GM23338 (cell line): ENCODE measurements at regions not wholly inside any gene's neighbourhood (a gene's known extent, or its start where the extent isn't known, plus 50 kb on each side); places are given as distances from the start of the nearest gene placed in this dataset.

Experiments used
- EZH2phosphoT487 ChIP-seq: fragments of 200-600 bp; sonication (generic); IDR thresholded peaks from one replicate; pipeline ENCODE4 v1.8.1; 2018; ENCODE audit warnings: antibody characterized with exemption; ENCODE audit not compliant: unreplicated experiment
- TF ChIP-seq, protein P1 (sequence below): IDR thresholded peaks from one replicate; pipeline ENCODE4 v1.6.1; 2018; ENCODE audit warnings: antibody characterized with exemption; ENCODE audit not compliant: unreplicated experiment
- TF ChIP-seq, protein P2 (sequence below), 2 experiments: fragments of 200-600 bp in 1 of 2; sonication (generic) in 1 of 2; conservative IDR thresholded peaks; 2 replicates each; pipeline versions ENCODE4 v1.5.1 to v1.6.1; 2016 to 2017; ENCODE audit warnings: antibody characterized with exemption in 2 of 2, low read depth in 2 of 2, mild to moderate bottlenecking in 2 of 2, moderate library complexity in 1 of 2

- TF ChIP-seq, protein P1, sequence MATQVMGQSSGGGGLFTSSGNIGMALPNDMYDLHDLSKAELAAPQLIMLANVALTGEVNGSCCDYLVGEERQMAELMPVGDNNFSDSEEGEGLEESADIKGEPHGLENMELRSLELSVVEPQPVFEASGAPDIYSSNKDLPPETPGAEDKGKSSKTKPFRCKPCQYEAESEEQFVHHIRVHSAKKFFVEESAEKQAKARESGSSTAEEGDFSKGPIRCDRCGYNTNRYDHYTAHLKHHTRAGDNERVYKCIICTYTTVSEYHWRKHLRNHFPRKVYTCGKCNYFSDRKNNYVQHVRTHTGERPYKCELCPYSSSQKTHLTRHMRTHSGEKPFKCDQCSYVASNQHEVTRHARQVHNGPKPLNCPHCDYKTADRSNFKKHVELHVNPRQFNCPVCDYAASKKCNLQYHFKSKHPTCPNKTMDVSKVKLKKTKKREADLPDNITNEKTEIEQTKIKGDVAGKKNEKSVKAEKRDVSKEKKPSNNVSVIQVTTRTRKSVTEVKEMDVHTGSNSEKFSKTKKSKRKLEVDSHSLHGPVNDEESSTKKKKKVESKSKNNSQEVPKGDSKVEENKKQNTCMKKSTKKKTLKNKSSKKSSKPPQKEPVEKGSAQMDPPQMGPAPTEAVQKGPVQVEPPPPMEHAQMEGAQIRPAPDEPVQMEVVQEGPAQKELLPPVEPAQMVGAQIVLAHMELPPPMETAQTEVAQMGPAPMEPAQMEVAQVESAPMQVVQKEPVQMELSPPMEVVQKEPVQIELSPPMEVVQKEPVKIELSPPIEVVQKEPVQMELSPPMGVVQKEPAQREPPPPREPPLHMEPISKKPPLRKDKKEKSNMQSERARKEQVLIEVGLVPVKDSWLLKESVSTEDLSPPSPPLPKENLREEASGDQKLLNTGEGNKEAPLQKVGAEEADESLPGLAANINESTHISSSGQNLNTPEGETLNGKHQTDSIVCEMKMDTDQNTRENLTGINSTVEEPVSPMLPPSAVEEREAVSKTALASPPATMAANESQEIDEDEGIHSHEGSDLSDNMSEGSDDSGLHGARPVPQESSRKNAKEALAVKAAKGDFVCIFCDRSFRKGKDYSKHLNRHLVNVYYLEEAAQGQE: no peak
- no peak for TF ChIP-seq EZH2phosphoT487
- TF ChIP-seq, protein P2, sequence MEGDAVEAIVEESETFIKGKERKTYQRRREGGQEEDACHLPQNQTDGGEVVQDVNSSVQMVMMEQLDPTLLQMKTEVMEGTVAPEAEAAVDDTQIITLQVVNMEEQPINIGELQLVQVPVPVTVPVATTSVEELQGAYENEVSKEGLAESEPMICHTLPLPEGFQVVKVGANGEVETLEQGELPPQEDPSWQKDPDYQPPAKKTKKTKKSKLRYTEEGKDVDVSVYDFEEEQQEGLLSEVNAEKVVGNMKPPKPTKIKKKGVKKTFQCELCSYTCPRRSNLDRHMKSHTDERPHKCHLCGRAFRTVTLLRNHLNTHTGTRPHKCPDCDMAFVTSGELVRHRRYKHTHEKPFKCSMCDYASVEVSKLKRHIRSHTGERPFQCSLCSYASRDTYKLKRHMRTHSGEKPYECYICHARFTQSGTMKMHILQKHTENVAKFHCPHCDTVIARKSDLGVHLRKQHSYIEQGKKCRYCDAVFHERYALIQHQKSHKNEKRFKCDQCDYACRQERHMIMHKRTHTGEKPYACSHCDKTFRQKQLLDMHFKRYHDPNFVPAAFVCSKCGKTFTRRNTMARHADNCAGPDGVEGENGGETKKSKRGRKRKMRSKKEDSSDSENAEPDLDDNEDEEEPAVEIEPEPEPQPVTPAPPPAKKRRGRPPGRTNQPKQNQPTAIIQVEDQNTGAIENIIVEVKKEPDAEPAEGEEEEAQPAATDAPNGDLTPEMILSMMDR (conservative IDR thresholded peaks at IDR 0.05; ENCODE audit: low read depth in 2 of 2): no peak
Measured at GRCh38 chr10:10118131-10118530, 899.5 kb upstream of the CELF2 start.
